ENCODE measurements at regions not wholly inside any gene's neighbourhood (a gene's known extent, or its start where the extent isn't known, plus 50 kb on each side); places are given as distances from the start of the nearest gene placed in this dataset.

- no peak for DNase-seq (ENCODE audit: low spot score)
- H3K27ac ChIP-seq = no peak overlapping the region
- no peaks in the 10 kb centered on the region for H3K36me3 ChIP-seq
- H3K4me3 ChIP-seq = no peak overlapping the region
- no peaks in the 10 kb centered on the region for H3K9me3 ChIP-seq
- no peaks in the 10 kb centered on the region for H3K27me3 ChIP-seq
- TF ChIP-seq, protein P1, sequence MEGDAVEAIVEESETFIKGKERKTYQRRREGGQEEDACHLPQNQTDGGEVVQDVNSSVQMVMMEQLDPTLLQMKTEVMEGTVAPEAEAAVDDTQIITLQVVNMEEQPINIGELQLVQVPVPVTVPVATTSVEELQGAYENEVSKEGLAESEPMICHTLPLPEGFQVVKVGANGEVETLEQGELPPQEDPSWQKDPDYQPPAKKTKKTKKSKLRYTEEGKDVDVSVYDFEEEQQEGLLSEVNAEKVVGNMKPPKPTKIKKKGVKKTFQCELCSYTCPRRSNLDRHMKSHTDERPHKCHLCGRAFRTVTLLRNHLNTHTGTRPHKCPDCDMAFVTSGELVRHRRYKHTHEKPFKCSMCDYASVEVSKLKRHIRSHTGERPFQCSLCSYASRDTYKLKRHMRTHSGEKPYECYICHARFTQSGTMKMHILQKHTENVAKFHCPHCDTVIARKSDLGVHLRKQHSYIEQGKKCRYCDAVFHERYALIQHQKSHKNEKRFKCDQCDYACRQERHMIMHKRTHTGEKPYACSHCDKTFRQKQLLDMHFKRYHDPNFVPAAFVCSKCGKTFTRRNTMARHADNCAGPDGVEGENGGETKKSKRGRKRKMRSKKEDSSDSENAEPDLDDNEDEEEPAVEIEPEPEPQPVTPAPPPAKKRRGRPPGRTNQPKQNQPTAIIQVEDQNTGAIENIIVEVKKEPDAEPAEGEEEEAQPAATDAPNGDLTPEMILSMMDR (IDR thresholded peaks at IDR 0.05) = peak; percentile 66 to 86
- H3K4me1 ChIP-seq = no peaks in the 10 kb centered on the region
These were observed 638.2 kb upstream of the SPRY2 start for GRCh38 chr13:80979035-80979641.

GRCh38 chr13:80977168-80977567 is 636.2 kb upstream of the SPRY2 start:
- TF ChIP-seq, protein P1 (IDR thresholded peaks at IDR 0.05) = no peak
- Histone ChIP-seq H3K36me3 (no peaks in the 10 kb centered on the region), H3K9me3 (no peaks in the 10 kb centered on the region), H3K27me3 (no peaks in the 10 kb centered on the region), H3K27ac (no peak overlapping the region), H3K4me1 (no peaks in the 10 kb centered on the region), H3K4me3 (no peak overlapping the region)
- no peak for DNase-seq (ENCODE audit: low spot score)

GRCh38 chr13:80975903-80976302 is 635.0 kb upstream of the SPRY2 start:
- Histone ChIP-seq H3K27ac (no peak overlapping the region), H3K4me1 (no peaks in the 10 kb centered on the region), H3K9me3 (no peaks in the 10 kb centered on the region), H3K4me3 (no peak overlapping the region), H3K27me3 (no peaks in the 10 kb centered on the region), H3K36me3 (no peaks in the 10 kb centered on the region)
- no peak for DNase-seq (ENCODE audit: low spot score)
- TF ChIP-seq, protein P1 (IDR thresholded peaks at IDR 0.05) = no peak

- Histone ChIP-seq H3K4me3 (no peak overlapping the region), H3K27ac (no peak overlapping the region), H3K9me3 (no peaks in the 10 kb centered on the region), H3K36me3 (no peaks in the 10 kb centered on the region), H3K27me3 (no peaks in the 10 kb centered on the region), H3K4me1 (no peaks in the 10 kb centered on the region)
- TF ChIP-seq, protein P1 (IDR thresholded peaks at IDR 0.05) = no peak
- no peak for DNase-seq (ENCODE audit: low spot score)
These were observed 632.8 kb upstream of the SPRY2 start for GRCh38 chr13:80973721-80974120.

DNA sequence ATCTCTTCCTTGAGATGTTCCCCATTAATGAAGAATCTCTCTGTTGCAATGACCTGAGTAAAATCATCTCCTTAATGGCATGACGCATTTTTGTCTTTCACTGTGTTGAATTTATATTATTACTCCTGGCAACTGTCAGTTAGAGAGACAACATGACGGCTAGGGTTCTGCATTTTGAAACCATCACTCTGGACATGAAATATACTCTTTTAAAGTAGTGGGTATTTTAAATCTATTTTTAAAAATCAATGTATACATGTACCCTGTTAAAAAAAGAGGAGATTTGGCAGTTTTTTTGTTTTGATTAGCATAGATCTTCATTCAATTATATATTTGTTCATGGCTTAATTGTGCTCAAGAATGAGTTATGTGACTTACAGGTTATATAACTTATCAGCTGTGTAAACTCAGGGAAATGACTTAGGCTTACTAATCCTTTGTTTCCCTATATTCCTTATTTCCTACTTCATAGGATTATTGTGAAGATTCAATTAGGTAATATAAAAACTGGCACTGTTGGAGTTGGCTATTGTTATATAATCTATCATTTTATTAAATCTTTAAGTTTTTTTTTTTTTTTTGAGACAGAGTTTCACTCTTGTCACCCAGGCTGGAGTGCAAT is 632.0 kb upstream of the SPRY2 start:
- Histone ChIP-seq H3K4me3 (no peak overlapping the region), H3K36me3 (no peaks in the 10 kb centered on the region), H3K27ac (no peak overlapping the region), H3K27me3 (no peaks in the 10 kb centered on the region), H3K9me3 (no peaks in the 10 kb centered on the region), H3K4me1 (no peaks in the 10 kb centered on the region)
- DNase-seq (ENCODE audit: low spot score) = no peak
- TF ChIP-seq, protein P1 (IDR thresholded peaks at IDR 0.05) = no peak

- DNase-seq (ENCODE audit: low spot score) = no peak
- Histone ChIP-seq H3K4me3 (no peak overlapping the region), H3K27ac (no peak overlapping the region), H3K36me3 (no peaks in the 10 kb centered on the region), H3K27me3 (no peaks in the 10 kb centered on the region), H3K9me3 (no peaks in the 10 kb centered on the region), H3K4me1 (no peaks in the 10 kb centered on the region)
- TF ChIP-seq, protein P1 (IDR thresholded peaks at IDR 0.05) = no peak
These were observed 624.2 kb upstream of the SPRY2 start for GRCh38 chr13:80965097-80965496.
